Astrocyte of the spinal cord (primary cell): ENCODE measurements at regions not wholly inside any gene's neighbourhood (a gene's known extent, or its start where the extent isn't known, plus 50 kb on each side); places are given as distances from the start of the nearest gene placed in this dataset.
"Not testable (repeated sequence)": the region's sequence is repeated elsewhere in the genome, so short reads cannot be mapped to it uniquely, and the experiment has no call there.

ENCODE experiments used
- DNase-seq: peaks from one replicate; pipeline ENCODE4 v3.0.0; 2011; ENCODE audit warnings: low read depth, low spot score
- H3K4me3 ChIP-seq: 2 replicates; pipeline ENCODE4 v1.5.1; 2011; ENCODE audit warnings: low read depth, mild to moderate bottlenecking, low read length, moderate library complexity
- in situ Hi-C: cut with HindIII; loops from 2 replicates; pipeline ENCODE4 v1.10.0; 2017; ENCODE audit warnings: low sequenced_read_pairs
- TF ChIP-seq, protein P1 (sequence below): IDR thresholded peaks from 2 replicates; pipeline ENCODE4 v1.5.1; 2012; ENCODE audit warnings: low read depth, mild to moderate bottlenecking, low read length, inconsistent platforms

DNA sequence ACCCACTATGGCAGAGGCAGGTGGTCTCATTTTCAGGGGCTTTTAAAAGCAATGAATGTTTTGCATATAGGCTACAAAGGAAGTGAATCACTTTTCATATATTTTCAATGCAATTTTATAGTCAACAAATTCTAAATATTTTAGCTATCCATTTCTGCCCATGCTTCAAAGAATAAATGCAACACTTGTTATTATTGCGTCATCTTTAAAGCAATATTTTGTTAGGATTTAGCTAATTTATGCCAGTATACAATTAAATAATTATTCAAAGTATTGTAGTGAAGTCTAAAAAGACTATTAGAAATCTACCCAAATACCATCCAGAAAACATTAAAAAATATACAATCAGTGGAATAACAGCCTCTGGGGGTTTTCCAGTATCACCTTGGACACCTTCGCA, 509.1 kb upstream of the SPANXN1 start:
- in situ Hi-C loops, result no loop called here
- TF ChIP-seq, protein P1, sequence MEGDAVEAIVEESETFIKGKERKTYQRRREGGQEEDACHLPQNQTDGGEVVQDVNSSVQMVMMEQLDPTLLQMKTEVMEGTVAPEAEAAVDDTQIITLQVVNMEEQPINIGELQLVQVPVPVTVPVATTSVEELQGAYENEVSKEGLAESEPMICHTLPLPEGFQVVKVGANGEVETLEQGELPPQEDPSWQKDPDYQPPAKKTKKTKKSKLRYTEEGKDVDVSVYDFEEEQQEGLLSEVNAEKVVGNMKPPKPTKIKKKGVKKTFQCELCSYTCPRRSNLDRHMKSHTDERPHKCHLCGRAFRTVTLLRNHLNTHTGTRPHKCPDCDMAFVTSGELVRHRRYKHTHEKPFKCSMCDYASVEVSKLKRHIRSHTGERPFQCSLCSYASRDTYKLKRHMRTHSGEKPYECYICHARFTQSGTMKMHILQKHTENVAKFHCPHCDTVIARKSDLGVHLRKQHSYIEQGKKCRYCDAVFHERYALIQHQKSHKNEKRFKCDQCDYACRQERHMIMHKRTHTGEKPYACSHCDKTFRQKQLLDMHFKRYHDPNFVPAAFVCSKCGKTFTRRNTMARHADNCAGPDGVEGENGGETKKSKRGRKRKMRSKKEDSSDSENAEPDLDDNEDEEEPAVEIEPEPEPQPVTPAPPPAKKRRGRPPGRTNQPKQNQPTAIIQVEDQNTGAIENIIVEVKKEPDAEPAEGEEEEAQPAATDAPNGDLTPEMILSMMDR, result no peak
- no peak overlapping the region for H3K4me3 ChIP-seq
- DNase-seq, result no peak

GRCh38 chrX:144768540-144768939, 478.8 kb upstream of the SPANXN1 start:
- no peak for DNase-seq
- TF ChIP-seq, protein P1, result no peak
- H3K4me3 ChIP-seq, result no peak overlapping the region
- in situ Hi-C loops, result no loop called here

GRCh38 chrX:144783528-144783927, 463.8 kb upstream of the SPANXN1 start:
- H3K4me3 ChIP-seq, DNase-seq, in situ Hi-C loops: not testable (repeated sequence)

GRCh38 chrX:144790148-144790547, 457.2 kb upstream of the SPANXN1 start:
- TF ChIP-seq, protein P1, result no peak
- DNase-seq, result no peak
- no peak overlapping the region for H3K4me3 ChIP-seq
- in situ Hi-C loops, result no loop called here

DNA sequence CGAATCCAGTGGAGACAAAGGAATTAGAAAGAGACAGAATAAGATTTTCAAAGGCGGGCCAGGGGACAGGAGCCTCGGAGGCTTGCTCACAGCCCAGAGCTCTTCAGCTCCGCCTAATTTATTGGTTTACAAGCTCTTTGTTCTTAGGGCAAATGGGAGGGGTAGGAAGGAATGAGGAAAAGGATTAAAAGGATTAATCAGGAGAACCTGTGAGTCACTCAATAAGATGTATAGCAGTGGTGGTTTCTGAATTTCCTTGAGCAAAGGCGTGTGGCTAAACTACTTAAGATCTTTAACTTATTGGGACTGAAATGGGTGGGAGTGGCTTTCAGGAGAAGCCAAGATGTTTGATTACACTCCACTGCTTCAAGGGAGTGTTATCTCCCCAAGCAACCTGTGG, 456.0 kb upstream of the SPANXN1 start:
- in situ Hi-C loops, result no loop called here
- no peak for DNase-seq
- no peak overlapping the region for H3K4me3 ChIP-seq
- TF ChIP-seq, protein P1, result no peak

GRCh38 chrX:144798972-144799371, 448.3 kb upstream of the SPANXN1 start:
- in situ Hi-C loops, result no loop called here
- H3K4me3 ChIP-seq, result no peak overlapping the region

GRCh38 chrX:144801786-144802185, 445.5 kb upstream of the SPANXN1 start:
- in situ Hi-C loops, result no loop called here
- peak; percentile 0 for DNase-seq
- H3K4me3 ChIP-seq, result no peak overlapping the region
- TF ChIP-seq, protein P1, result no peak

More at GRCh38 chrX:144798972-144799371, 448.3 kb upstream of the SPANXN1 start:
- DNase-seq, result no peak
- TF ChIP-seq, protein P1, result no peak
